GM21390 (cell line): ENCODE measurements at regions not wholly inside any gene's neighbourhood (a gene's known extent, or its start where the extent isn't known, plus 50 kb on each side); places are given as distances from the start of the nearest gene placed in this dataset.
"Not testable (repeated sequence)": the region's sequence is repeated elsewhere in the genome, so short reads cannot be mapped to it uniquely, and the experiment has no call there.

ENCODE experiments used
- ATAC-seq: cut with Tn5 transposase; IDR thresholded peaks from one replicate; pipeline ENCODE4 v1.9.1; 2021; ENCODE audit not compliant: unreplicated experiment

GRCh38 chrX:40852586-40852985 is 117.2 kb upstream of the MED14 start:
- no peak for ATAC-seq

- no peak for ATAC-seq
Measured at GRCh38 chrX:40853004-40853815, 117.9 kb upstream of the MED14 start.

GRCh38 chrX:40853816-40854123 is 118.4 kb upstream of the MED14 start:
- no peak for ATAC-seq

DNA sequence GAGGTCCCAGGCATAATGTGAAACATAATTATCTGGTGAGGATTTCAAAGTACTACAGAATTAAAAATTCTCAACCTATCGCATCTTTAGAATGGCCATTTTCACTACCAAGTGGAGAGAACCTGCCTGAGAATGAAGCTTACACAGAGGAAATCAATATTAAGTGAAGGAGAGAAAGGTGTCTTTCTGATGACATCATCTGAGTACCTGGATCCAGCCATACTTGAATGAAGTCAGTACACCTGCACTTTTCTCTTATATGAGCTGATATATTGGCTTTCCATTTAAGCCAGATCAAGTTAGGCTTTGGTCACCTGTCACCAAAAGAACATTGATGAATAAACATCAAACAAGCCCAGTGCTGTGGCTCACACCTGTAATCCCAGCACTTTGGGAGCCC is 118.9 kb upstream of the MED14 start:
- no peak for ATAC-seq

DNA sequence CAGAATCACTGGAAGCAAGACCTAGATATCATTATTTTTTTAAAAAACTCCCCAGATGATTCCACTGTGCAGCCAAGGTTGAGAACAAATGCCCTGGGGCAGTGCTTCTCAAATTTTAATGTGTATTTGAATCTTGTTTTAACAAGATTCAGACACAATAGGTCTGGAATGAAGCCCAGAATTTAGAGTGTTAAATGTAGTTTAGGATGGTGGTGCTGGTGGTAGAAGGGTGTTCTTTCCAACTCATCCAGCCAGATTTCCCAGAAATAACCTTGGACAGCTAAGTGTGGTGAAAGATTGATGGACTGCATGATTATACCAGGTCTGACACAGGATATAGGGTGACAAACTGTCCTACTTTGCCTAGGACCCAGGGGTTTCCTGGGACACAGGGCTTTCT is 120.1 kb upstream of the MED14 start:
- ATAC-seq: no peak

- no peak for ATAC-seq
Measured at GRCh38 chrX:40855932-40856515, 120.7 kb upstream of the MED14 start.

DNA sequence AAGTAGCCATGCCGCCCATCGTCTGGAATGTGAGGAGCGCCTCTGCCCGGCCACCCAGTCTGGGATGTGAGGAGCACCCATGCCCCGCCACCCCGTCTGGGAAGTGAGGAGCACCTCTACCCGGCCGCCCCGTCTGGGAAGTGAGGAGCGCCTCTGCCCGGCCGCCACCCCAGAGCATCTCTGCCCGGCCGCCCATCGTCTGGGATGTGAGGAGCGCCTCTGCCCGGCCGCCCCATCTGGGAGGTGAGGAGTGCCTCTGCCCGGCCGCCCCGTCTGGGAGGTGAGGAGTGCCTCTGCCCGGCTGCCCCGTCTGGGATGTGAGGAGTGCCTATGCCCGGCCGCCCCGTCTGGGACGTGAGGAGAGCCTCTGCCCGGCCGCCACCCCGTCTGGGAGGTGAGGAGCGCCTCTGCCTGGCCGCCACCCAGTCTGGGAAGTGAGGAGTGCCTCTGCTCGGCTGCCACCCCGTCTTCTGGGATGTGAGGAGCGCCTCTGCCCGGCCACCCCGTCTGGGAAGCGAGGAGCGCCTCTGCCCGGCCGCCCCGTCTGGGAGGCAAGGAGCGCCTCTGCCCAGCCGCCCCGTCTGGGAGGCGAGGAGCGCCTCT is 126.7 kb upstream of the MED14 start:
- not testable (repeated sequence) for ATAC-seq

DNA sequence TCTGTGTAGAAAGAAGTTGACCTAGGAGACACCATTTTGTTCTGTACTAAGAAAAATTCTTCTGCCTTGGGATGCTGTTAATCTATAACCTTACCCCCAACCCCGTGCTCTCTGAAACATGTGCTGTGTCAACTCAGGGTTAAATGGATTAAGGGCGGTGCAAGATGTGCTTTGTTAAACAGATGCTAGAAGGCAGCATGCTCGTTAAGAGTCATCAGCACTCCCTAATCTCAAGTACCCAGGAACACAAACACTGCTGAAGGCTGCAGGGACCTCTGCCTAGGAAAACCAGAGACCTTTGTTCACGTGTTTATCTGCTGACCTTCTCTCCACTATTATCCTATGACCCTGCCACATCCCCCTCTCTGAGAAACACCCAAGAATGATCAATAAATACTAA is 127.9 kb upstream of the MED14 start:
- ATAC-seq: not testable (repeated sequence)

GRCh38 chrX:40863671-40864070 is 128.3 kb upstream of the MED14 start:
- no peak for ATAC-seq

DNA sequence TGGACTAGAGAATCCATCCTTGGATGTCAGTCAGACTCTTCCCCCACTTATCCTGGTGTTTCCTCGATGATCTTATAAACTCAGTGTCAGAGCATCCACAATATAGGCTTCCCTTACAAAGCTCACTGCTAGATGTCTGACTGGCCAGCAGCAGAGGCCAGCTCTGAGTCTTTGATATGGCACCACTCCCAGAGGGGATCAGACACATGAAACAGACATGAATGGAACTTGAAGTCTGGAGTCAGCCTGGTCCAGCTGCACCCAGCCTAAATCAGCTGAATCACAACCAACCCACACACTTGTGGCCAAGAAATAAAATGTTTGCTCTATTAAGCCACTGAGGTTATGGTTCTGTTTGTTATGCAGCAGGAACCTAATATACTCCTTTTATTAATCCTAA is 129.6 kb upstream of the MED14 start:
- no peak for ATAC-seq

DNA sequence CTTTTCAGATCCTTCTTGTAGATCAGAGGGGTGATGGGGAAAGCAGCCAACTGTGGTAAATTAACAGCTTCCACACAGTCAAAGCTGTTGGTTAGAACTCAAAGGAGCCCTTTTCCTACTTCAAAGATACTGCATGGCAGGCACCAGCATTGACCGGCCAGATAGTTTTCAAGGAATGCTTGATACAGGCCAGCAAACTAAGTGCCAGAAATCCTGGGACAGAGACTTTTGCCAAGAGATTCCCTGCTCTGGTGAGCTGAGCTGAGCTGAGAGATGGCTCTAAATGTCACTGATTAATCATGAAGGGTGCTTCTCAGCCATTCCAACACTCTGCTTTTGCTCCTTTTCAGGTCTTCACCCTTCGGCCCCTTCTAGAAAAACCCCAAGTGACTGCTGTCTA is 131.6 kb upstream of the MED14 start:
- no peak for ATAC-seq

GRCh38 chrX:40867352-40867751 is 132.0 kb upstream of the MED14 start:
- no peak for ATAC-seq

DNA sequence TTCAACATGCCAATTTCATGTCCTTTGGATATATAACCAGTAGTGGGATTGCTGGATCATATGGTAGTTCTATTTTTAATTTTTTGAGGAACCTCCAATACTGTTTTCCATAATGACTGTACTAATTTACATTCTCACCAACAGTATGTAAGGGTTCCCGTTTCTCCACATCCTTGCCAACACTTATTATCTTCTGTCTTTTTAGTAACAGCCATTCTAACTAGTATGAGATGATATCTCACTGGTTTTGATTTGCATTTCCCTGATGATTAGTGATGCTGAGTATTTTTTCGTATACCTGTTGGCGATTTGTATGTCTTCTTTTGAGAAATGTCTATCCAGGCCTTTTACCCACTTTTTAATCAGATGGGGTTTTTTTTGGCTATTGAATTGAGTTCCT is 133.5 kb upstream of the MED14 start:
- ATAC-seq: no peak

- ATAC-seq: not testable (repeated sequence)
Measured at GRCh38 chrX:40870982-40871381, 135.6 kb upstream of the MED14 start.

- peak; percentile 77 for ATAC-seq
Measured at GRCh38 chrX:40871385-40872082, 136.2 kb upstream of the MED14 start.

DNA sequence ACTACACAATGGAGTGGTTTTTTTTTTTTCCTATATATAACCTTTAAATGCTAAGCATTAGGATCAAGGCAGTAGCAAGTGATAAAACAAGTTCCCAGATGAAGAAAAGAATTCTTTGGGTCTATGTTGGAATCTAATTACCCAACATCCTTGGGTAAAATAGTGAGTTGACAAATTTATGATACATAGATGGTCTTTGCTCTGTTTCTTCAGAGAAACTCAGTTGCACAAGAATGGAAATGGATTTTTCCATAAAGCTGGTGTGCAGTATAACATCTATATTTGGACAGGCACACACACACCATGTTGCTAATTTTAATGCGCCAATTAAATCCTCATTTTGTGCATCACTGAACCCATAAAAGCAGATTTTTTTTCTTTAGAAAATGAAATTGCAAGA is 137.0 kb upstream of the MED14 start:
- no peak for ATAC-seq

- no peak for ATAC-seq
Measured at GRCh38 chrX:40875476-40875875, 140.1 kb upstream of the MED14 start.

DNA sequence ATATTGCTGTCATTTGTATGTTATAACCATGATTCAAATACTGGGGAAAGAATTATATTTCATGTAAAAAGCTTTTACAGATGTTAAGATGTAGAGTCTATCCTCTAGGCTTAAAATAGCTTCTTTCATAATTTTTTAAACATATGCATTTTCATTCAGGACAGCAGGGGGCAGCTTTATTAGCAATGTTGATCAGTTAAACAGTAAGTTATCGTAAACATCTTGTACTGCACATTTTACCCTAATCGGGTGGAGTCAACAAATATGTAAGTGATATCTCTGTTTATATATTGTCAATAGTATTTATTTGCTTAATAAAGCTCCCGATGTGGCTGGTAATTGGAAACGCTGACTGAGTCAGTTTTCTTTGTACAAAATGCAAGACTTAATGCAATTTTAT is 142.5 kb upstream of the MED14 start:
- ATAC-seq: no peak

- no peak for ATAC-seq
Measured at GRCh38 chrX:40878766-40879165, 143.4 kb upstream of the MED14 start.

- not testable (repeated sequence) for ATAC-seq
Measured at GRCh38 chrX:40879172-40879571, 143.8 kb upstream of the MED14 start.

DNA sequence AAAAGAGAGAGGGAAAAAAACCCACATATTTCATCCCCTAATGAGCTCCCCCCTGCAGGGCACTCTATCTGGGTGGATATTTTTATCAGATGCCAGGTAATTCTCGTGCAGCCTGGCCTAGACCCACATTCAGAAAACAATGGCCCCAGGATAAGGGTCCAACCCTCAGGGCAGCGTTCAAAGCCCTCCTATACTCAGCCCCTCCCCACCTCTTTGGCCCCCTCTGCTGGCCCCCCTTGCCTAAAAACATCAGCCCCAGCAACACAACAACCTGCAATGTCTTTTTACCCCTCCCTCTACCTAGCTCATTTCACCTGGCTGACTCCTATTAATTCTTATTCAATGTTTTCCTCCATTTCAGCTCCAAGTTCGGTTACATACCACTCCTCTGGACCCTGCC is 145.4 kb upstream of the MED14 start:
- no peak for ATAC-seq

- ATAC-seq: no peak
Measured at GRCh38 chrX:40883021-40883619, 147.8 kb upstream of the MED14 start.
